GM21526 (cell line): ENCODE measurements at regions not wholly inside any gene's neighbourhood (a gene's known extent, or its start where the extent isn't known, plus 50 kb on each side); places are given as distances from the start of the nearest gene placed in this dataset.
A peak's percentile ranks its signal among the peaks of the same experiment; 100 is the strongest.
"Not testable (repeated sequence)": the region's sequence is repeated elsewhere in the genome, so short reads cannot be mapped to it uniquely, and the experiment has no call there.

Experiments used
- ATAC-seq: cut with Tn5 transposase; IDR thresholded peaks from one replicate; pipeline ENCODE4 v1.9.1; 2021; ENCODE audit warnings: moderate library complexity; ENCODE audit not compliant: unreplicated experiment, low FRiP score

DNA sequence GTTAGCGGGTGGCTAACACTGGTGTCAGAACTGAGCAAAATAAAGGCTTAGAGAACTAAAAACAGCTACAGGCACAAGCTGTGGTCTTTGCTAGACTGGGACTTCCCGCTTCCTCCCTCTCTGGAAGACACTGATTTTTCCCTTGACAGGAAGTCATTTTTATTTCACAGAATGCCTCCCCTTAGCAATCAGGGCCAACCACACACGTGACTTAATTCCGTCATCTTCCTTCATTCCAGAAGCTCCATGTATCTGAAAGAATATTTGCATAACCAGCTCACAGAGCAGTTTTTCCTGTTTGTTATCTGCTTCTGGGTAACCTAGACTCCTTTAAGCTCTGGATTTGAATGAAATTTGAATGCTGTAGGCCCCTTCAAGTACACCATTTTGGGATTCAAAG, 327.5 kb upstream of the FRG1 start:
- ATAC-seq, result no peak

- ATAC-seq, result no peak
Observed at GRCh38 chr4:189615217-189615663, 325.4 kb upstream of the FRG1 start.

DNA sequence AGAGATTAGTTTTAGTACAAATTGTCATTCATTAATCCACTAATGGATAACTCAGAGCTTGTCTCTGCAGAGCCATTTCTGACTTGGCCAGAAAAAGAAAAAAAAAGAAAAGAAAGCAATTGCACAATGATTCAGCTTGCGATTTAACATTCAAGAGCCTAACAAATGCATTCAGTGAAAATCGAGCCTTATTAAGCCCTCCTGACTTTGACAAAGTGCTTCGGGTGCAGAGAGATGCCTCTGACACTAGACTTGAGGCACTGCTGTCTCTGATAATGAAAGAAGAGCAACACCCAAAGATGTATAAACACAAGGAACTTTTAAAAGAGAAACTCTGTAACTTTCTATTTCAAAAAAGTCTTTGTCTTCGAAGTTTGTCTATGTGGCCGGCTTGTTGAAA, 322.9 kb upstream of the FRG1 start:
- not testable (repeated sequence) for ATAC-seq

DNA sequence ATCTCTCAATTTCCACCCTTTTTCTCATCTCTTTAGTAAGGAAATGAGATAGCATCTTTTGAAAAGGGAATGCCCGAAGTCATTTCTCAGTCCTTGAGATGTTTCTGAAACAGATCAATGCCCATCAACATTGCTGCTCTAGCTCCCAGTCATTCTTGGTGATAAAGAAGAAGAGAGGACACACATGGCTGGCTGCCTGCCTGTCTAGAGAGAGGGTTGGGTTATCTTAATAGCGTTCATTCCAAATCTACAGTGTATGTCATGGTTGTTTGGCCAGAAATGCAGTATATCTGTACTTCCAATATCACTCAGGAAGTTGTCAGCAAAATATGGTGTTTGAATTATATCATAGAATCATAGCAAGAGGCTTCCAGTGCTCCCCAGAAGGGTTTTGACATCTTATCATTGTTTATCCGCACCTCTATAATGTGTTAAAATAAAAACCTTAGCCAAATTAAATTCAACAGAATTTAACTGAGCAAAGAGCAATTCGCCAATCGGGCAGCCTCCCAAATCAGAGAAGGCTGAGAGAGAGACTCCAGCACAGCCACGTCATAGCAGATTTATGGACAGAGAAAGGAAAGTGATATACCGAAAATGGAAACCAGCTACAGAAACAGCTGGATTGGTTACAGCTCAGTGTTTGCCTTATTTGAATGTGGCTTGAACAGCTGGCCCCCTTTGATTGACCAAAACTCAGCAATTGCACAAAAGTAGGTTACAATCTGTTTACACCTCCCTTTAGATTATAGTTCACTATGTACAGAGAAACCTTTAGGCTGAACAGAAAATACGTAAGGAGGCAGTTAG, 321.0 kb upstream of the FRG1 start:
- ATAC-seq, result not testable (repeated sequence)

GRCh38 chr4:189622574-189622973, 318.1 kb upstream of the FRG1 start:
- ATAC-seq, result not testable (repeated sequence)

DNA sequence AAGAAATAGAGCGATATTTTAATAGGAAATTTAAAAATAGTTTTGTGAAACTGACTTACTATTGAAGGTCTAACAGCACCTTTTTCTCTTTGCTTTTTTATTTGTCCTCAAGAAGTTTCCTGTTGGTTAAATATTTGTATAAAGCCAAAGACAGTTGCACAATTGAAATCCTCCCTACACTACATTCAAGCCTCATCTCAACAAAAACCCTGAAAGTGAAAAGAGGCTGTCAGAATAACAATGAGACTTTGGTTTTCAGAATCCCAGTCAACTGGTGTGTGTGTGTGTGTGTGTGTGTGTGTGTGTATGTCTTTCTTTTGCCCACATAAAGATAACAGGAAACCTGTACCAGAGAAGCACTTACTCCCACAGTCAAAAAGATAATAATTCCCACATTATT, 313.6 kb upstream of the FRG1 start:
- ATAC-seq, result not testable (repeated sequence)

DNA sequence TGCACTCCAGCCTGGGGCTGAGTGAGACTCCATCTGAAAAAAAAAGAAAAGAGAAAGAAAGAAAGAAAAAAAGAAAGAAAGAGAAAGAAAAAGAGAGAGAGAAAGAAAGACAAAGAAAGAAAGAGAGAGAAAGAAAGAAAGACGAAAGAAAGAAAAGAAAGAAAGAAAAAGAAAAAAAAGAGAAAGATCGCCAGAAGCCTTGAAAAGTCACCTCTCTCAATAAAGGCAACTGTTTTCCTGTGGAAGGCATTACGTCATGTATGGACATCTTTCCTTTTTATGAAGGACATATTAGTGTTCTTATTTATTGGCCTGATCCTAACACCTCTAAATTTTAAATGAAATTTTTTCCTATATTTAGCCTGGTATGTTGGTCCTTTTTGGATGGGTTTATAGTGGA, 310.9 kb upstream of the FRG1 start:
- not testable (repeated sequence) for ATAC-seq

GRCh38 chr4:189630913-189631567, 309.6 kb upstream of the FRG1 start:
- peak; percentile 97 for ATAC-seq

- not testable (repeated sequence) for ATAC-seq
Observed at GRCh38 chr4:189631568-189631916, 309.1 kb upstream of the FRG1 start.

DNA sequence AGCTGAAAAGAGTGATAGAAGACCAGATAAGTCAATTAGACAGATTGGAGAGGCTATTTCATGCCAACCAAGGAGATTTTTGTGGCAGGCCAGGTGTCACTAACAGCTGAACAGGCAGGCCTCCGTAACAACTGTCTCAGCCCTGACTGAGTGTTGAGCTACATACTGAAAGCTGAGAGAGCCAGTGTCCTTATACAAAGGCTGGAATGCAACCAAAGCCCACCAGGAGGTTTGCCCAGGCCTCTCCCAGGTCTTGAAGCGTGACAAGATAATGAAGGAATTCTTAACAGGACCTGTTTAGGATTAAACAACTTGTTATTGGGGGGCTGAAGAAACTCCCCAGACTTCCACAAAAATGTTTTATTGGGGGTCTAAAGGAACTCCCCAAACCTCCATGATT, 290.2 kb upstream of the FRG1 start:
- ATAC-seq, result not testable (repeated sequence)

DNA sequence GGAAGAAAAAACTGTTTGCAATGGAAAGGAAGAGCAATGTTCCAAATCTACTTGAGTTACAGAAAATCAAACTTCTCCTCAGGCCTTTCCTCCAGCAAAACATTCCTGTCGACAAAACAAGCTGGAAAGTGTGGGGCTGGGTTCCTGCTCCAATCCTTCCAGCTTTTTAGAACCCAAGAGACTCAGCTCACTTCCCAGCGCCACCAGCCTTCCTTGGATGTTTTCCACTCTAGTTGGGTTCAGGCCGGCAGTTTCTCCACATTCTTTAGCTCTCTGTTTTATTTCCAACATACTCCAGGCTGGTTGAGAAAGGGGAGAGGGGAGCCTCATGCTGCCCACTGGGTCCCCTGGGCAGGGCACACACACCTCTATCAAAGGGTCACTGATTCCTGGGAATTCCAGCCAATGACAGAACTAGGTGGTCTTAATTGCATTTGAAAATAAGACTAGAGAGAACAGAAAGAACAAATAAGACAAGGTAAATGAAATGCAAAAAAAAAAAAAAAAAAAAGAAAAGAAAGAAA, 287.5 kb upstream of the FRG1 start:
- ATAC-seq, result not testable (repeated sequence)

GRCh38 chr4:189653983-189654382, 286.7 kb upstream of the FRG1 start:
- ATAC-seq, result not testable (repeated sequence)

GRCh38 chr4:189654396-189654795, 286.3 kb upstream of the FRG1 start:
- not testable (repeated sequence) for ATAC-seq

DNA sequence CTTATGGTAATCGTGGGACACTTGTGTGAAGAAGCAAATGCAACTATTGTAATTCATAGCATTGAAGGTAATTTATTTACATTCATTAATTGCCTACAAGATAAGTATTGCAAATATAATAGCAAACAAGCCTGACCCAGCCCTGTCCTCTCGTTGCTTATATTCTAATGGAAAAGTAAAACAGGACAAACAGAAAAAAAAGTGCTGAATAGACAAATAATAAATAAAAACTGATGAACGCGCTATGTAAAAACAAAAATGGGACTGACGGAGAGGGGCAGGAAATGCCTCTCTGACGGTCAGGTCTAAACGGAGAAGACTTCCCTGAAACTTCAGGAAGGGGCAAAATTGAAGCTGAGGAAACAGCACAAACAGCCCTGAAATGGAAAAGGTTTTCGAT, 284.9 kb upstream of the FRG1 start:
- not testable (repeated sequence) for ATAC-seq

DNA sequence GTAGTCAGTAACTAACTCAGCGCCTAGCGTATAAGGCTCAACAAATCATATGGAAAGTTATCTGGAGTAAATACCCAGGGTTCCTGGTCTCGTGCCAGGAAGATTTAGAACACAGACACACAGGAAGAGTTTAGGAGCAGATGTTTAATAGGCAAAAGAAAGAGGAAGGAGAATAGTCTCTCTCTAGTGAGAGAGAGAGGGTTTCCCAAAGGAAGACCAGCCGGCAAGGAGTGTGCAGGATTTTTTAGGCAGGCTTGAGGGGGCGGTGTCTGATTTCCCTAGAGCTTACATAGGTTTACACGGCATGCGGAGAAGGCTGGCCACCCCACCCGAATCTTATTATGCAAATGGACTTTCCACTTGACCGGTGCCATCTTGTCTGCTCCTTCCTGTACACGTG, 284.0 kb upstream of the FRG1 start:
- ATAC-seq, result no peak

- ATAC-seq, result not testable (repeated sequence)
Observed at GRCh38 chr4:189658259-189658658, 282.4 kb upstream of the FRG1 start.

DNA sequence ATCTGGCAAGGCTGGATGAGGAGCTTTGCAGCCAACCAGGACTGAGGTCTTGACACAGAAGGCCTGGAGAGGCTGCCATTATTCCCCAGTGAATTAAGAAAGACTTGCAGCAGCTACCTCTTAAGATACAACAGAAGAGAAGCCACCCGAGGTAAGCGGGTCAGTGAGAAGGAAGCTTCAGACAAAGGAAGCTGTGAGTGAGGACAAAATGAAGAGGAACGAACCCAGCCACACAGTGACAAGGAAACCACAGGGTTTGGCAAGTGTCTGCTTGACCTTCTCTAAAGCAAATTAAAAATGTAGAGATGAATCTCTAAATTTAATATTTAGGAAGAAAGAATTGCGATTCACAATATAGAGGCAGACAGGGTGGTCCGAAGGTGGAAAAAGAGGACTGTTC, 281.8 kb upstream of the FRG1 start:
- ATAC-seq, result not testable (repeated sequence)

DNA sequence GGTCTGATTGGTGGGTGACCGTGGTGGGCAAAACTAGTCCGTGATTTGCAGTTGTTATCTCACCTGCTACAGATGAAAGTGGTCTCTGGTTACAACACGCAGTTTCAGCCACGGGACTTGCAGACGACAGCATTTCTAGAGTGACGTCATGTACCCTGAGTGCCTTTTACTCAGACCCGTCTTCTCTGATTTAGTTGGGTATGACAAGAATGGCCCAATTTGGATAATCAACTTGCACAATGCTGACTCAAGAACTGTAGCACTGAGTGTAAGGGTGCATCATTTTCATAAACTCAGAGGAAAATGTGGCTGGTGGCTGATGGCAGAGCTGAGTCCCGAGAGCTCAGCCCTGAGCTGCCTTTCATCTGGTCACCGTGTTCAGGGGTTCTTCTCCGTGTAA, 281.4 kb upstream of the FRG1 start:
- ATAC-seq, result no peak

DNA sequence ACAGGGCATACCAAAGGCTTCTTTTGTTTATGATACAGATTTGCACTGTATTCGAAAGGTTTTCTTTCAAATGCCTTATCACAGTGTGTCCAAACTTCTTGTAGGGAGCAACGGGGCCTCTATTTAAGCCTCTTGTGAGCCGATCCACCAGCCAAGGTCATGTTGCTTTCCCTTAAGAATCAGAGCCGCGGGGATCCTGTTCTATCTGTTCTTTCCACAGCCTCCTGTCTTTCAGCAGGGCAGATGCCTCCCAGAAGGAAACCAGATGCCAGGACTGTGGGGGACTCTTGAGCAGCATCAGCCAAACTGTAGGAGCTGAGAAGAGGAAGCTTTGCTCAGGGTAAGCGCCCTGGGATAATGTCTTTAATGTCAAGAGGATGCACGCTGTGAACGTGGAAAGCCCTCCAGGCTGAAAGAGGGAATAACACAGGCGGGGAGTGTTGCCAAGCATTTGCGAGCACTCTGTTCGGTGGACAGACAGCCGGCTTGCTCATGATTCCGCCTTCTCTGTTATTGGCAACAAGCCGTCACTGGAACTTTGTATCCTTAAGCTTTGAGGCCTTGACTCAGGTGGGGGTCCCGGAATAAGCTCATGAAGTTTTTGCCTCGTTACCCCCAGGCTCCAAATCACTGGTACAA, 279.8 kb upstream of the FRG1 start:
- ATAC-seq, result no peak

GRCh38 chr4:189664693-189665250, 275.9 kb upstream of the FRG1 start:
- ATAC-seq, result no peak
